HepG2 (cell line): ENCODE measurements at regions not wholly inside any gene's neighbourhood (a gene's known extent, or its start where the extent isn't known, plus 50 kb on each side); places are given as distances from the start of the nearest gene placed in this dataset.

Experiments used
- ATAC-seq: fragments of 200-7000 bp; cut with Tn5 transposase; 3 replicates; pipeline ENCODE4 v1.9.1; 2020; ENCODE audit warnings: mild to moderate bottlenecking, moderate library complexity
- BruUV-seq: library from RNA; stranded (reverse); fragments of 400-500 nt; replicated peaks from 2 replicates; lab custom pipeline; 2021; lab: Mats Ljungman, UMichigan
- CTCF ChIA-PET: fragments of 300-600 bp; formaldehyde crosslinking; extraction: SDS; loops from one replicate; lab custom pipeline; 2021; ENCODE audit warnings: low total read pairs, inconsistent platforms, low intra/inter-chr PET ratio; lab: Yijun Ruan, JAX
- POLR2A ChIA-PET: fragments of 350-600 bp; sonication (Branson Sonifier 250); formaldehyde crosslinking; loops from one replicate; lab custom pipeline; 2020; ENCODE audit warnings: antibody characterized with exemption, inconsistent platforms; lab: Yijun Ruan, JAX
- DNase-seq: peaks from one replicate; pipeline ENCODE4 v3.0.0-alpha.2; 2015; ENCODE audit warnings: low spot score
- FAIRE-seq: peaks from 3 replicates; lab custom pipeline; 2011; peaks lifted over from hg19 to GRCh38; lab: Jason Lieb, UNC
- H2AFZ ChIP-seq: one replicate; pipeline ENCODE4 v1.6.1; 2011; ENCODE audit warnings: low read length, inconsistent platforms
- H3K27ac ChIP-seq: fragments of 300-600 bp; 3 replicates; pipeline ENCODE4 v1.8.0; 2011; ENCODE audit warnings: mixed run types, mild to moderate bottlenecking, mixed read lengths, low read length, inconsistent platforms; ENCODE audit not compliant: insufficient read depth; ENCODE audit errors: extremely low read length
- H3K27me3 ChIP-seq, 2 experiments: fragments of 200-600 bp in 1 of 2; 2 replicates in 1 of 2; 3 replicates in 1 of 2; pipeline versions ENCODE4 v1.6.0 to v1.8.0; 2011; ENCODE audit warnings: low read length in 2 of 2, mild to moderate bottlenecking in 2 of 2, moderate library complexity in 2 of 2, inconsistent platforms in 1 of 2; ENCODE audit not compliant: insufficient read depth in 2 of 2, control insufficient read depth in 1 of 2
- H3K36me3 ChIP-seq, 2 experiments: fragments of 200-600 bp in 1 of 2; replicated peaks in 1 of 2; 2 replicates in 1 of 2; 3 replicates in 1 of 2; pipeline versions ENCODE4 v1.5.1 to v1.8.0; 2011; ENCODE audit warnings: low read length in 2 of 2, inconsistent platforms in 1 of 2; ENCODE audit not compliant: insufficient read depth in 2 of 2, control insufficient read depth in 1 of 2
- H3K4me1 ChIP-seq: 2 replicates; pipeline ENCODE4 v1.5.1; 2012; ENCODE audit warnings: low read length, inconsistent platforms; ENCODE audit not compliant: insufficient read depth
- H3K4me2 ChIP-seq: 2 replicates; pipeline ENCODE4 v1.6.0; 2011; ENCODE audit warnings: low read depth, low read length, inconsistent platforms
- H3K4me3 ChIP-seq, 3 experiments: fragments of 200-600 bp in 1 of 3; sonication (generic), shearing (Covaris generic) in 1 of 3; replicated peaks in 1 of 3; 2 replicates each; pipeline ENCODE4 v1.5.1; 2011 to 2016; ENCODE audit warnings: low read length in 3 of 3, inconsistent platforms in 2 of 3, low read depth in 2 of 3, mild to moderate bottlenecking in 2 of 3, control low read depth in 1 of 3, mixed read lengths in 1 of 3; ENCODE audit not compliant: insufficient read depth in 1 of 3
- H3K79me2 ChIP-seq: one replicate; pipeline ENCODE4 v1.6.1; 2011; ENCODE audit warnings: low read length, inconsistent platforms; ENCODE audit not compliant: insufficient read depth
- H3K9ac ChIP-seq: 2 replicates; pipeline ENCODE4 v1.6.0; 2011; ENCODE audit warnings: mild to moderate bottlenecking, low read depth, low read length, inconsistent platforms; ENCODE audit not compliant: insufficient read depth
- H3K9me3 ChIP-seq: 2 replicates; pipeline ENCODE4 v1.5.1; 2012; ENCODE audit warnings: mild to moderate bottlenecking, low read length
- H4K20me1 ChIP-seq: 2 replicates; pipeline ENCODE4 v1.6.0; 2011; ENCODE audit warnings: inconsistent platforms, mild to moderate bottlenecking, low read length, moderate library complexity; ENCODE audit not compliant: insufficient read depth
- GATAD2A ChIP-seq: IDR thresholded peaks from 2 replicates; pipeline ENCODE4 v1.6.1; 2016
- HNF4A ChIP-seq: sonication (generic); formaldehyde crosslinking; IDR thresholded peaks from 2 replicates; pipeline ENCODE4 v1.4.0; 2020; ENCODE audit warnings: missing genetic modification reagents
- HNRNPK ChIP-seq: fragments of 200-400 bp; formaldehyde crosslinking; IDR thresholded peaks from 2 replicates; pipeline ENCODE4 v1.6.1; 2018; ENCODE audit warnings: low read length, low read depth, moderate library complexity, mild to moderate bottlenecking; ENCODE audit not compliant: poor library complexity, severe bottlenecking
- MTA3 ChIP-seq: sonication (generic); formaldehyde crosslinking; IDR thresholded peaks from 2 replicates; pipeline ENCODE4 v1.4.0; 2020; ENCODE audit warnings: missing genetic modification reagents
- NFE2L2 ChIP-seq: fragments of 150-350 bp; IDR thresholded peaks from 2 replicates; pipeline ENCODE4 v1.6.1; 2014; ENCODE audit warnings: low read length
- POLR2AphosphoS2 ChIP-seq: IDR thresholded peaks from 2 replicates; pipeline ENCODE4 v1.6.1; 2011; ENCODE audit warnings: low read depth, low read length, improper control_type of control experiment
- RARA ChIP-seq: IDR thresholded peaks from 2 replicates; pipeline ENCODE4 v1.6.1; 2016; ENCODE audit warnings: missing genetic modification reagents, missing compliant biosample characterization
- SATB2 ChIP-seq: sonication (generic); formaldehyde crosslinking; IDR thresholded peaks from 2 replicates; pipeline ENCODE4 v1.5.0; 2020; ENCODE audit warnings: missing genetic modification reagents
- SRY ChIP-seq: sonication (generic); formaldehyde crosslinking; IDR thresholded peaks from 2 replicates; pipeline ENCODE4 v1.8.0; 2022; ENCODE audit warnings: mild to moderate bottlenecking, missing genetic modification reagents
- ZFP82 ChIP-seq: sonication (generic); formaldehyde crosslinking; IDR thresholded peaks from 2 replicates; pipeline ENCODE4 v1.5.1; 2020; ENCODE audit warnings: mild to moderate bottlenecking, missing genetic modification reagents, borderline replicate concordance
- ZNF496 ChIP-seq: sonication (generic); formaldehyde crosslinking; IDR thresholded peaks from 2 replicates; pipeline ENCODE4 v1.8.1; 2023; ENCODE audit warnings: mild to moderate bottlenecking, moderate library complexity, missing genetic modification reagents; ENCODE audit not compliant: insufficient replicate concordance
- ZNF879 ChIP-seq: sonication (generic); formaldehyde crosslinking; IDR thresholded peaks from 2 replicates; pipeline ENCODE4 v1.8.1; 2023; ENCODE audit warnings: missing genetic modification reagents
- WGBS: methylation state at CpG from one replicate; pipeline ENCODE4 v1.1.6; 2017; ENCODE audit warnings: low lambda C conversion rate; 5-methylcytosine and 5-hydroxymethylcytosine counted together
- in situ Hi-C: cut with HindIII; loops from 2 replicates; pipeline ENCODE4 v1.10.0; 2017; ENCODE audit warnings: low pct_unique_long_range_greater_than_20kb; ENCODE audit not compliant: extremely low pct_ligation_motif_present
- intact Hi-C: fragments of 100-400 bp; cut with micrococcal nuclease; formaldehyde crosslinking; loops from one replicate; pipeline ENCODE4 v1.10.0; 2022; ENCODE audit not compliant: unreplicated experiment
- TF ChIP-seq, protein P1 (sequence below): sonication (generic); formaldehyde crosslinking; IDR thresholded peaks from 2 replicates; pipeline ENCODE4; 2020; ENCODE audit warnings: missing genetic modification reagents, mild to moderate bottlenecking, borderline replicate concordance

DNA sequence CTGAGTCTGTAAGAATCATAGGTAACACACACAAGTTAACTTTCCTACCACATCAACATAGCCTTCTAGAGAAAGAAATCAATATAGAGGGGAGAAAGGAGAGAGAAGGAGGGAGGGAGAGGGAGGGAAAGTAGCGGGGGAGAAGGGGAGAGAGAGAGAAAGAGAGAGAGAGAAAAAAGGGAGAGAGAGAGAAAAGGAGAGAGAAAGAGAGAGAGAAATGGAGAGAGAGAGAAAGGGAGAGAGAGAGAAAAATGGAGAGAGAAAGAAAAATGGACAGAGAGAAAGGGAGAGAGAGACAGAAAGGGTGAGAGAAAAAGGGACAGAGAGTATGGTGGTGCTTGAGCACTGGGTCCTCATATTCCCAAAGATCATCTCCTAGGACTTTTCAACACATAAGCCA is 591.7 kb downstream of the ZEB2 start:
- DNase-seq = no peak
- no TSS peak for BruUV-seq
- no peak for FAIRE-seq
- TF ChIP-seq MTA3 (CRISPR knock-in tag) (no peak), NFE2L2 (no peak), HNRNPK (peak; percentile 11)
- TF ChIP-seq, protein P1, sequence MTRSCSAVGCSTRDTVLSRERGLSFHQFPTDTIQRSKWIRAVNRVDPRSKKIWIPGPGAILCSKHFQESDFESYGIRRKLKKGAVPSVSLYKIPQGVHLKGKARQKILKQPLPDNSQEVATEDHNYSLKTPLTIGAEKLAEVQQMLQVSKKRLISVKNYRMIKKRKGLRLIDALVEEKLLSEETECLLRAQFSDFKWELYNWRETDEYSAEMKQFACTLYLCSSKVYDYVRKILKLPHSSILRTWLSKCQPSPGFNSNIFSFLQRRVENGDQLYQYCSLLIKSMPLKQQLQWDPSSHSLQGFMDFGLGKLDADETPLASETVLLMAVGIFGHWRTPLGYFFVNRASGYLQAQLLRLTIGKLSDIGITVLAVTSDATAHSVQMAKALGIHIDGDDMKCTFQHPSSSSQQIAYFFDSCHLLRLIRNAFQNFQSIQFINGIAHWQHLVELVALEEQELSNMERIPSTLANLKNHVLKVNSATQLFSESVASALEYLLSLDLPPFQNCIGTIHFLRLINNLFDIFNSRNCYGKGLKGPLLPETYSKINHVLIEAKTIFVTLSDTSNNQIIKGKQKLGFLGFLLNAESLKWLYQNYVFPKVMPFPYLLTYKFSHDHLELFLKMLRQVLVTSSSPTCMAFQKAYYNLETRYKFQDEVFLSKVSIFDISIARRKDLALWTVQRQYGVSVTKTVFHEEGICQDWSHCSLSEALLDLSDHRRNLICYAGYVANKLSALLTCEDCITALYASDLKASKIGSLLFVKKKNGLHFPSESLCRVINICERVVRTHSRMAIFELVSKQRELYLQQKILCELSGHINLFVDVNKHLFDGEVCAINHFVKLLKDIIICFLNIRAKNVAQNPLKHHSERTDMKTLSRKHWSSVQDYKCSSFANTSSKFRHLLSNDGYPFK (CRISPR knock-in tag) = no peak
- TF ChIP-seq, all 625 proteins: peak for 1
- no peaks in the 10 kb centered on the region for H3K27me3 ChIP-seq
- CTCF ChIA-PET = no interaction called here
- POLR2A ChIA-PET = no interaction called here
- H2AFZ ChIP-seq = no peak overlapping the region
- H3K4me2 ChIP-seq = no peak overlapping the region
- no peaks in the 10 kb centered on the region for H3K36me3 ChIP-seq
- in situ Hi-C loops = no loop called here
- no peak overlapping the region for H3K4me3 ChIP-seq
- no peaks in the 10 kb centered on the region for H3K4me1 ChIP-seq
- H4K20me1 ChIP-seq = no peaks in the 10 kb centered on the region
- ATAC-seq = no peak
- H3K27ac ChIP-seq = no peak overlapping the region
- intact Hi-C loops = no loop called here
- H3K9ac ChIP-seq = no peak overlapping the region
- 2% methylated on average over 1 of the region's 1 CpG for WGBS
- no peaks in the 10 kb centered on the region for H3K9me3 ChIP-seq
- H3K79me2 ChIP-seq = no peaks in the 10 kb centered on the region

DNA sequence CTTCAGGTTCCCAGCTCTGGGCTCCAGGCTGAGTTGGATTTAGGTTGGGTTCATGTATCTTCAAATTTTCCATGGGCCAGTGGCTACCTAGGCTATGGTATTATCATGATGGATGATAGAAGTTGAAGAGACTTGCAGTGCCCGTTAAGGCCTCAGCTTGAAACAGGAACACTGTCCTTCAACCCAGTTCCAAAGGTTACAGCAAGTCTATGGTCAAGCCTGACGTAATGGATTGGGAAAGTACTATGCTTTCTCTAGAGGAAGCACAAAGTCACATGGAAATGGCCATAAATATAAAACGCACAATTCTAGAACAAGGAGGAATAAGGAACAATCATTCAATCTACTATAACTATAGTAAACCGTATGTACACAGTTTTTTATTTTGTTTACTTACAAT is 593.2 kb downstream of the ZEB2 start:
- Histone ChIP-seq H4K20me1 (no peaks in the 10 kb centered on the region), H3K9me3 (no peaks in the 10 kb centered on the region), H3K9ac (no peak overlapping the region), H3K27me3 (no peaks in the 10 kb centered on the region), H3K36me3 (no peaks in the 10 kb centered on the region), H3K4me3 (no peak overlapping the region), H2AFZ (no peak overlapping the region), H3K4me2 (no peak overlapping the region), H3K79me2 (no peaks in the 10 kb centered on the region), H3K4me1 (no peaks in the 10 kb centered on the region), H3K27ac (no peak overlapping the region)
- DNase-seq (no peak), FAIRE-seq (no peak), ATAC-seq (peak; percentile 75)
- CTCF ChIA-PET = no interaction called here
- intact Hi-C loops (no loop called here), in situ Hi-C loops (no loop called here)
- 8% methylated on average over 4 of the region's 4 CpGs for WGBS
- no TSS peak for BruUV-seq
- POLR2A ChIA-PET = no interaction called here
- TF ChIP-seq POLR2AphosphoS2 (no peak), SRY (CRISPR knock-in tag) (no peak), HNF4A (peak; percentile 28; the same call in 1 of the 2 replicates), ZNF496 (CRISPR knock-in tag) (no peak), ZFP82 (CRISPR knock-in tag) (no peak), RARA (CRISPR knock-in tag) (peak; percentile 56), SATB2 (no peak), GATAD2A (no peak), ZNF879 (no peak)
